ENCODE measurements at regions not wholly inside any gene's neighbourhood (a gene's known extent, or its start where the extent isn't known, plus 50 kb on each side); places are given as distances from the start of the nearest gene placed in this dataset.

GRCh38 chr9:80866121-80866520, 823.2 kb downstream of the TLE1 start:
- TF ChIP-seq POLR2AphosphoS5 (IDR thresholded peaks at IDR 0.05; ENCODE audit: low read depth, low read length) = no peak
- no peak for TF ChIP-seq FOXP2 (optimal IDR thresholded peaks at IDR 0.05; ENCODE audit: borderline replicate concordance, extremely low read depth, extremely low read length, insufficient read depth)
- TF ChIP-seq TAF1 (IDR thresholded peaks at IDR 0.05; ENCODE audit: borderline replicate concordance, insufficient read depth, low read length) = no peak
- TF ChIP-seq, protein P1, sequence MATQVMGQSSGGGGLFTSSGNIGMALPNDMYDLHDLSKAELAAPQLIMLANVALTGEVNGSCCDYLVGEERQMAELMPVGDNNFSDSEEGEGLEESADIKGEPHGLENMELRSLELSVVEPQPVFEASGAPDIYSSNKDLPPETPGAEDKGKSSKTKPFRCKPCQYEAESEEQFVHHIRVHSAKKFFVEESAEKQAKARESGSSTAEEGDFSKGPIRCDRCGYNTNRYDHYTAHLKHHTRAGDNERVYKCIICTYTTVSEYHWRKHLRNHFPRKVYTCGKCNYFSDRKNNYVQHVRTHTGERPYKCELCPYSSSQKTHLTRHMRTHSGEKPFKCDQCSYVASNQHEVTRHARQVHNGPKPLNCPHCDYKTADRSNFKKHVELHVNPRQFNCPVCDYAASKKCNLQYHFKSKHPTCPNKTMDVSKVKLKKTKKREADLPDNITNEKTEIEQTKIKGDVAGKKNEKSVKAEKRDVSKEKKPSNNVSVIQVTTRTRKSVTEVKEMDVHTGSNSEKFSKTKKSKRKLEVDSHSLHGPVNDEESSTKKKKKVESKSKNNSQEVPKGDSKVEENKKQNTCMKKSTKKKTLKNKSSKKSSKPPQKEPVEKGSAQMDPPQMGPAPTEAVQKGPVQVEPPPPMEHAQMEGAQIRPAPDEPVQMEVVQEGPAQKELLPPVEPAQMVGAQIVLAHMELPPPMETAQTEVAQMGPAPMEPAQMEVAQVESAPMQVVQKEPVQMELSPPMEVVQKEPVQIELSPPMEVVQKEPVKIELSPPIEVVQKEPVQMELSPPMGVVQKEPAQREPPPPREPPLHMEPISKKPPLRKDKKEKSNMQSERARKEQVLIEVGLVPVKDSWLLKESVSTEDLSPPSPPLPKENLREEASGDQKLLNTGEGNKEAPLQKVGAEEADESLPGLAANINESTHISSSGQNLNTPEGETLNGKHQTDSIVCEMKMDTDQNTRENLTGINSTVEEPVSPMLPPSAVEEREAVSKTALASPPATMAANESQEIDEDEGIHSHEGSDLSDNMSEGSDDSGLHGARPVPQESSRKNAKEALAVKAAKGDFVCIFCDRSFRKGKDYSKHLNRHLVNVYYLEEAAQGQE (IDR thresholded peaks at IDR 0.05; ENCODE audit: insufficient read depth in 1 of 2, low read depth in 2 of 2, low read length in 2 of 2) = no peak
- TF ChIP-seq SIN3A (IDR thresholded peaks at IDR 0.05; ENCODE audit: borderline replicate concordance, insufficient read depth, low read length) = no peak
